Sigmoid colon (tissue), 6 donors: ENCODE measurements at regions not wholly inside any gene's neighbourhood (a gene's known extent, or its start where the extent isn't known, plus 50 kb on each side); places are given as distances from the start of the nearest gene placed in this dataset.

ENCODE experiments used
- DNase-seq: peaks from one replicate; pipeline ENCODE4 v3.0.0-alpha.2; 2019
- H3K27ac ChIP-seq, 4 donors: fragments of 200-600 bp; sonication (generic); one replicate each; pipeline ENCODE4 v1.5.1; 2016 to 2019; ENCODE audit warnings: mild to moderate bottlenecking in 1 of 4
- H3K27me3 ChIP-seq, 3 donors: fragments of 200-600 bp; sonication (generic); one replicate each; pipeline ENCODE4 v1.5.1; 2019; ENCODE audit warnings: mild to moderate bottlenecking in 1 of 3
- H3K36me3 ChIP-seq, 4 donors: fragments of 200-600 bp; sonication (generic); one replicate each; pipeline ENCODE4 v1.5.1; 2016 to 2019
- H3K4me1 ChIP-seq, 4 donors: fragments of 200-600 bp; sonication (generic); one replicate each; pipeline ENCODE4 v1.5.1; 2017 to 2019
- H3K4me3 ChIP-seq, 4 donors: fragments of 200-600 bp; sonication (generic); one replicate each; pipeline ENCODE4 v1.5.1; 2017 to 2019; ENCODE audit warnings: mild to moderate bottlenecking in 2 of 4, moderate library complexity in 1 of 4
- H3K9me3 ChIP-seq, 4 donors: fragments of 200-600 bp in 3 of 4; sonication (generic) in 3 of 4; one replicate each; pipeline versions ENCODE4 v1.5.1 to v1.6.1; 2013 to 2019
- CTCF ChIP-seq, 4 experiments: fragments of 450-650 bp in 3 of 4; fragments of 200-600 bp in 1 of 4; IDR thresholded peaks; one replicate each; pipeline ENCODE4 v1.5.1; 2016 to 2019; ENCODE audit warnings: antibody characterized with exemption in 4 of 4, mild to moderate bottlenecking in 3 of 4, moderate library complexity in 2 of 4
- EP300 ChIP-seq, 4 donors: sonication (generic); formaldehyde crosslinking; IDR thresholded peaks; one replicate each; pipeline ENCODE4 v1.6.1; 2017; ENCODE audit warnings: antibody characterized with exemption in 4 of 4
- POLR2A ChIP-seq, 2 donors: fragments of 450-650 bp; IDR thresholded peaks; one replicate each; pipeline ENCODE4 v1.6.1; 2016; ENCODE audit warnings: antibody characterized with exemption in 2 of 2, mild to moderate bottlenecking in 2 of 2, moderate library complexity in 2 of 2
- POLR2AphosphoS5 ChIP-seq, 4 donors: sonication (generic); formaldehyde crosslinking; IDR thresholded peaks; one replicate each; pipeline ENCODE4 v1.6.1; 2017; ENCODE audit warnings: antibody characterized with exemption in 4 of 4
- WGBS, 2 donors: extraction: QIAGEN DNeasy Blood & Tissue Kit; methylation state at CpG; one replicate each; pipeline ENCODE4 v1.1.7; 2013; 5-methylcytosine and 5-hydroxymethylcytosine counted together
- intact Hi-C: fragments of 100-400 bp; cut with DNase I; formaldehyde crosslinking; loops from one replicate; pipeline ENCODE4 v1.15.1; 2023
- donor health status: healthy with polysubstance abuse.
- donor health status: healthy.

- peaks cover 0 to 4% (median 0%) of the 10 kb centered on the region in 4 donors for H3K4me1 ChIP-seq
- no peaks in the 10 kb centered on the region for H3K9me3 ChIP-seq
- no peak overlapping the region for H3K27ac ChIP-seq
- no peaks in the 10 kb centered on the region for H3K36me3 ChIP-seq
- intact Hi-C loops, result no loop called here
- 16 to 36% methylated on average over 1 of the region's 1 CpG for WGBS, 2 donors
- DNase-seq, result no peak
- H3K27me3 ChIP-seq, result no peaks in the 10 kb centered on the region
- no peak for TF ChIP-seq CTCF (IDR thresholded peaks at IDR 0.05)
- no peak for TF ChIP-seq POLR2A (IDR thresholded peaks at IDR 0.05)
- TF ChIP-seq EP300 (IDR thresholded peaks at IDR 0.05), result no peak
- H3K4me3 ChIP-seq, result no peak overlapping the region
Observed at GRCh38 chr6:21856456-21856825, 262.9 kb downstream of the SOX4 start.

- intact Hi-C loops, result no loop called here
- Histone ChIP-seq H3K4me1 (peaks cover 0 to 4% (median 0%) of the 10 kb centered on the region in 4 donors), H3K27me3 (no peaks in the 10 kb centered on the region), H3K4me3 (no peak overlapping the region), H3K27ac (no peak overlapping the region), H3K36me3 (no peaks in the 10 kb centered on the region), H3K9me3 (no peaks in the 10 kb centered on the region)
- no peak for DNase-seq
- WGBS, 2 donors, result 91 to 96% methylated on average over 3 of the region's 3 CpGs
- TF ChIP-seq POLR2A (IDR thresholded peaks at IDR 0.05) (no peak), POLR2AphosphoS5 (IDR thresholded peaks at IDR 0.05) (no peak), EP300 (IDR thresholded peaks at IDR 0.05) (no peak), CTCF (IDR thresholded peaks at IDR 0.05) (no peak)
Observed at GRCh38 chr6:21856844-21857243, 263.3 kb downstream of the SOX4 start.

GRCh38 chr6:21858076-21858475 lies 264.5 kb downstream of the SOX4 start:
- no peaks in the 10 kb centered on the region for H3K36me3 ChIP-seq
- no peaks in the 10 kb centered on the region for H3K27me3 ChIP-seq
- 78 to 88% methylated on average over 1 of the region's 1 CpG for WGBS, 2 donors
- H3K4me1 ChIP-seq, result peaks cover 0 to 4% (median 0%) of the 10 kb centered on the region in 4 donors
- H3K27ac ChIP-seq, result no peak overlapping the region
- H3K4me3 ChIP-seq, result no peak overlapping the region
- H3K9me3 ChIP-seq, result no peaks in the 10 kb centered on the region
- TF ChIP-seq POLR2AphosphoS5 (IDR thresholded peaks at IDR 0.05) (no peak), POLR2A (IDR thresholded peaks at IDR 0.05) (no peak), CTCF (IDR thresholded peaks at IDR 0.05) (no peak), EP300 (IDR thresholded peaks at IDR 0.05) (no peak)
- intact Hi-C loops, result no loop called here
- DNase-seq, result no peak

- no peak for DNase-seq
- no peaks in the 10 kb centered on the region for H3K36me3 ChIP-seq
- WGBS, 2 donors, result 85 to 95% methylated on average over 6 of the region's 6 CpGs
- H3K27ac ChIP-seq, result no peak overlapping the region
- peaks cover 0 to 4% (median 0%) of the 10 kb centered on the region in 4 donors for H3K4me1 ChIP-seq
- intact Hi-C loops, result no loop called here
- no peak overlapping the region for H3K4me3 ChIP-seq
- no peaks in the 10 kb centered on the region for H3K9me3 ChIP-seq
- no peaks in the 10 kb centered on the region for H3K27me3 ChIP-seq
- TF ChIP-seq POLR2A (IDR thresholded peaks at IDR 0.05) (no peak), POLR2AphosphoS5 (IDR thresholded peaks at IDR 0.05) (no peak), CTCF (IDR thresholded peaks at IDR 0.05) (no peak), EP300 (IDR thresholded peaks at IDR 0.05) (no peak)
Observed at GRCh38 chr6:21859193-21859735, 265.7 kb downstream of the SOX4 start.

- 92 to 96% methylated on average over 8 of the region's 8 CpGs for WGBS, 2 donors
- no peak for DNase-seq
Observed at GRCh38 chr6:21861942-21862341, 268.4 kb downstream of the SOX4 start.

More at GRCh38 chr6:21861942-21862341, 268.4 kb downstream of the SOX4 start:
- no peak overlapping the region for H3K4me3 ChIP-seq
- TF ChIP-seq POLR2A (IDR thresholded peaks at IDR 0.05) (no peak), CTCF (IDR thresholded peaks at IDR 0.05) (no peak), EP300 (IDR thresholded peaks at IDR 0.05) (no peak)
- no peaks in the 10 kb centered on the region for H3K36me3 ChIP-seq
- H3K27ac ChIP-seq, result no peak overlapping the region
- H3K9me3 ChIP-seq, result no peaks in the 10 kb centered on the region
- intact Hi-C loops, result no loop called here
- H3K27me3 ChIP-seq, result no peaks in the 10 kb centered on the region
- H3K4me1 ChIP-seq, result no peaks in the 10 kb centered on the region
